ENCODE measurements at regions not wholly inside any gene's neighbourhood (a gene's known extent, or its start where the extent isn't known, plus 50 kb on each side); places are given as distances from the start of the nearest gene placed in this dataset.

GRCh38 chr4:22090661-22091351 lies 142.2 kb upstream of the KCNIP4 start:
- no peak for TF ChIP-seq CTCF (IDR thresholded peaks at IDR 0.05; ENCODE audit: insufficient read depth, low read length, poor library complexity, severe bottlenecking)
- DNase-seq (ENCODE audit: low read depth): no peak
- Histone ChIP-seq H3K4me3 (ENCODE audit: low read depth, low read length) (no peak overlapping the region), H3K36me3 (ENCODE audit: control insufficient read depth, insufficient read depth, low read length) (no peaks in the 10 kb centered on the region), H3K27me3 (ENCODE audit: control insufficient read depth, insufficient read depth, low read length) (no peaks in the 10 kb centered on the region)

- no peak for TF ChIP-seq CTCF (IDR thresholded peaks at IDR 0.05; ENCODE audit: insufficient read depth, low read length, poor library complexity, severe bottlenecking)
- Histone ChIP-seq H3K4me3 (ENCODE audit: low read depth, low read length) (no peak overlapping the region), H3K36me3 (ENCODE audit: control insufficient read depth, insufficient read depth, low read length) (no peaks in the 10 kb centered on the region), H3K27me3 (ENCODE audit: control insufficient read depth, insufficient read depth, low read length) (no peaks in the 10 kb centered on the region)
- no peak for DNase-seq (ENCODE audit: low read depth)
Observed at GRCh38 chr4:22077571-22077970, 129.0 kb upstream of the KCNIP4 start.

- no peak for TF ChIP-seq CTCF (IDR thresholded peaks at IDR 0.05; ENCODE audit: insufficient read depth, low read length, poor library complexity, severe bottlenecking)
- Histone ChIP-seq H3K4me3 (ENCODE audit: low read depth, low read length) (no peak overlapping the region), H3K27me3 (ENCODE audit: control insufficient read depth, insufficient read depth, low read length) (no peaks in the 10 kb centered on the region), H3K36me3 (ENCODE audit: control insufficient read depth, insufficient read depth, low read length) (no peaks in the 10 kb centered on the region)
- DNase-seq (ENCODE audit: low read depth): no peak
Observed at GRCh38 chr4:22072726-22073125, 124.2 kb upstream of the KCNIP4 start.

- Histone ChIP-seq H3K4me3 (ENCODE audit: low read depth, low read length) (no peak overlapping the region), H3K27me3 (ENCODE audit: control insufficient read depth, insufficient read depth, low read length) (no peaks in the 10 kb centered on the region), H3K36me3 (ENCODE audit: control insufficient read depth, insufficient read depth, low read length) (no peaks in the 10 kb centered on the region)
- no peak for DNase-seq (ENCODE audit: low read depth)
- no peak for TF ChIP-seq CTCF (IDR thresholded peaks at IDR 0.05; ENCODE audit: insufficient read depth, low read length, poor library complexity, severe bottlenecking)
Observed at GRCh38 chr4:22072240-22072639, 123.7 kb upstream of the KCNIP4 start.

- DNase-seq (ENCODE audit: low read depth): no peak
- TF ChIP-seq CTCF (IDR thresholded peaks at IDR 0.05; ENCODE audit: insufficient read depth, low read length, poor library complexity, severe bottlenecking): no peak
- no peaks in the 10 kb centered on the region for H3K36me3 ChIP-seq (ENCODE audit: control insufficient read depth, insufficient read depth, low read length)
- H3K27me3 ChIP-seq (ENCODE audit: control insufficient read depth, insufficient read depth, low read length): no peaks in the 10 kb centered on the region
- no peak overlapping the region for H3K4me3 ChIP-seq (ENCODE audit: low read depth, low read length)
Observed at GRCh38 chr4:22071749-22072148, 123.2 kb upstream of the KCNIP4 start.

GRCh38 chr4:22070256-22070655 lies 121.7 kb upstream of the KCNIP4 start:
- Histone ChIP-seq H3K4me3 (ENCODE audit: low read depth, low read length) (no peak overlapping the region), H3K27me3 (ENCODE audit: control insufficient read depth, insufficient read depth, low read length) (no peaks in the 10 kb centered on the region), H3K36me3 (ENCODE audit: control insufficient read depth, insufficient read depth, low read length) (no peaks in the 10 kb centered on the region)
- TF ChIP-seq CTCF (IDR thresholded peaks at IDR 0.05; ENCODE audit: insufficient read depth, low read length, poor library complexity, severe bottlenecking): no peak
- DNase-seq (ENCODE audit: low read depth): no peak
